AG04450 (cell line): ENCODE measurements at regions not wholly inside any gene's neighbourhood (a gene's known extent, or its start where the extent isn't known, plus 50 kb on each side); places are given as distances from the start of the nearest gene placed in this dataset.

Experiments
- CTCF ChIA-PET: fragments of 300-600, 350-600 bp; formaldehyde crosslinking; extraction: SDS; loops from one replicate; lab custom pipeline; 2022; ENCODE audit warnings: antibody characterized with exemption, inconsistent platforms; lab: Charles Lee
- POLR2A ChIA-PET: fragments of 350-600 bp; formaldehyde crosslinking; extraction: SDS; loops from one replicate; lab custom pipeline; 2021; ENCODE audit warnings: antibody characterized with exemption, inconsistent platforms; lab: Yijun Ruan, JAX
- DNase-seq: peaks from one replicate; pipeline ENCODE4 v3.0.0-alpha.2; 2011; ENCODE audit warnings: low read depth, low spot score
- H3K27ac ChIP-seq: one replicate; pipeline ENCODE4 v1.5.1; 2012; ENCODE audit warnings: low read depth, low read length, control low read depth
- H3K27me3 ChIP-seq: one replicate; pipeline ENCODE4 v1.6.0; 2012; ENCODE audit warnings: low read length; ENCODE audit not compliant: control insufficient read depth, insufficient read depth
- H3K4me3 ChIP-seq: 2 replicates; pipeline ENCODE4 v1.5.1; 2011; ENCODE audit warnings: mild to moderate bottlenecking, low read depth, low read length, control low read depth
- H3K9me3 ChIP-seq: 2 replicates; pipeline ENCODE4 v1.5.1; 2012; ENCODE audit warnings: low read length; ENCODE audit not compliant: control insufficient read depth, insufficient read depth
- TF ChIP-seq, protein P1 (sequence below): IDR thresholded peaks from 2 replicates; pipeline ENCODE4 v1.5.1; 2011; ENCODE audit warnings: low read depth, low read length, control low read depth, inconsistent platforms

DNA sequence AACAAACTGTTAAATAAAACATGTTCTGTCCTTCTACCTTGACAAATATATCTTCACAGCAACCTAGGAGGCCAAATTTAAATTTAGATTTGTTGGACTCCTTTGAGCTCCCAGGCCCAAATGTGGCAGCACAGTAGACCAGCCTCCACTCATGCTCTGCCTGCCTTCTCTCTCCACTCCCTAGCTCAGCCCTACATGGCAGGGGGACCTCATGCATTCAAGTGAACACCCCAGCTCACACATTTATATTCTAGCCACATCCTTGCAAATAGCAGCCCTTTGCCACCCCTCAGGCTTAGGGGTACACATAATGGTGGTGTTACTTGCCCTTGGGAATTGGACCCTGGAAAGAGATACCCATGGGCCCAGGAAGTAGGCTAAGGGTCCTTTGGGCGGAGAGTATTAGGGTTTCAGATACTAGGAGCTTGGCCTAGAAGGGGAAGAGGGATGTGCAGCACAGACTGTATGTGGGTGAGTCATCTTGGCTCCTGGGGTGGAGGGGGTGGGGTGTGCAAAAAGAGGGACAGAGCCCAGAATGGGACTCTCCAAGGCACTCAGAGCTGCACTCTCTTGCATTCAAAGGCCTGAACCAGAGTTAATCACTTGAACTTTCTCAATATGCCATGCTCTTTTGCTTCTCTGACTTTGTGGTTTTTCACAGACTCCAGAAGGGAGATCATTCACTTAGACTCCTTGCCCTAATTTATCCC, 268.4 kb upstream of the ROPN1 start:
- ChIA-PET POLR2A (interaction anchor here (0.6 to 0.7 kb wide), 4 partner anchors 13 to 691 kb away, joined by 3 to 5 read pairs (median 4); no protein-coding TSS in a partner anchor), CTCF (interaction anchor here (0.9 to 1.2 kb wide), 4 partner anchors 23 to 537 kb away, joined by 3 to 4 read pairs (median 3); no protein-coding TSS in a partner anchor)
- peak; percentile 50 for DNase-seq
- peak overlapping the region; percentile 66 for H3K27ac ChIP-seq
- H3K27me3 ChIP-seq = no peaks in the 10 kb centered on the region
- H3K9me3 ChIP-seq = no peaks in the 10 kb centered on the region
- TF ChIP-seq, protein P1, sequence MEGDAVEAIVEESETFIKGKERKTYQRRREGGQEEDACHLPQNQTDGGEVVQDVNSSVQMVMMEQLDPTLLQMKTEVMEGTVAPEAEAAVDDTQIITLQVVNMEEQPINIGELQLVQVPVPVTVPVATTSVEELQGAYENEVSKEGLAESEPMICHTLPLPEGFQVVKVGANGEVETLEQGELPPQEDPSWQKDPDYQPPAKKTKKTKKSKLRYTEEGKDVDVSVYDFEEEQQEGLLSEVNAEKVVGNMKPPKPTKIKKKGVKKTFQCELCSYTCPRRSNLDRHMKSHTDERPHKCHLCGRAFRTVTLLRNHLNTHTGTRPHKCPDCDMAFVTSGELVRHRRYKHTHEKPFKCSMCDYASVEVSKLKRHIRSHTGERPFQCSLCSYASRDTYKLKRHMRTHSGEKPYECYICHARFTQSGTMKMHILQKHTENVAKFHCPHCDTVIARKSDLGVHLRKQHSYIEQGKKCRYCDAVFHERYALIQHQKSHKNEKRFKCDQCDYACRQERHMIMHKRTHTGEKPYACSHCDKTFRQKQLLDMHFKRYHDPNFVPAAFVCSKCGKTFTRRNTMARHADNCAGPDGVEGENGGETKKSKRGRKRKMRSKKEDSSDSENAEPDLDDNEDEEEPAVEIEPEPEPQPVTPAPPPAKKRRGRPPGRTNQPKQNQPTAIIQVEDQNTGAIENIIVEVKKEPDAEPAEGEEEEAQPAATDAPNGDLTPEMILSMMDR = no peak
- H3K4me3 ChIP-seq = no peak overlapping the region

DNA sequence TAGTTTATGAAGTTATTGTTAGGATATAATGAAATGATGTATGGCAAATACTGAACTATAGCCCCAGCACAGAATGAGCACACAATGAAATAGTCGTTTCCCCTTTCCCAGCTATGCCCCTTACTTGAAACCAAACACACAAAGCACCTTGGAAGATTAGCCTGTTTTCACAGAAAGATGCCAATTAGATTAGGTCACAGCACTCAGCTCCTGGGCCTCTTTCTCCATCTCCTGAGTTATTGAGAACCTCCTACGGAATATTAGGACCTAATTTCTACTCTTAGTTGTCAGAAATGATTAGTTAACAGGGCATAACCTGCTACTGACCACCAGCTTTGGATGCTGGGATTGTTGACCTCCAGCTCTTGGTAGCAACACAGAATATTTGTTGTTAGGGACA, 269.4 kb upstream of the ROPN1 start:
- TF ChIP-seq, protein P1 = no peak
- H3K27me3 ChIP-seq = no peaks in the 10 kb centered on the region
- CTCF ChIA-PET = no interaction called here
- DNase-seq = no peak
- H3K4me3 ChIP-seq = no peak overlapping the region
- H3K9me3 ChIP-seq = no peaks in the 10 kb centered on the region
- no peak overlapping the region for H3K27ac ChIP-seq
- POLR2A ChIA-PET = no interaction called here

DNA sequence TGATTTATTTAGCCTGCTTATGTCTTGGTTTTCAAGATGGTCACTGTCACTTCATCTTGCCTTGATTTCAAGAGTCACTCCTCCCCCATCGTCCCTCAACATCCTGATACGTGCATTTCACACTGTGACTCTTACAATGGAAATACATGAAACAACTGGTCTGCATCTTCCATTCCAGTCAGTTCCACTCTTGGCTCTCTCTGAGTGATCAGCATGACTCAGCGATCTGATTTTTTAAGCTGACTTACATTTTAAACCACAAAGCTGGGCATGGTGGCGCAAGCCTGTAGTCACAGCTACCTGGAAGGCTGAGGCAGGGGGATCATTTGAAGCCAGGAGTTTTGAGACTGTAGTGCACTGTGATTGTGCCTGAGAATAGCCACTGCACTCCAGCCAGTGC, 271.2 kb upstream of the ROPN1 start:
- Histone ChIP-seq H3K27ac (peak overlapping the region; percentile 68), H3K4me3 (no peak overlapping the region), H3K9me3 (no peaks in the 10 kb centered on the region), H3K27me3 (no peaks in the 10 kb centered on the region)
- ChIA-PET POLR2A (interaction anchor here (0.5 to 0.7 kb wide), 2 partner anchors 9 to 236 kb away, joined by 3 to 5 read pairs; no protein-coding TSS in a partner anchor), CTCF (interaction anchor here (0.7 to 1.0 kb wide), 2 partner anchors 99 to 230 kb away, joined by 3 to 4 read pairs; partner anchors contain the start of gene KALRN)
- DNase-seq = peak; percentile 82
- TF ChIP-seq, protein P1 = no peak

DNA sequence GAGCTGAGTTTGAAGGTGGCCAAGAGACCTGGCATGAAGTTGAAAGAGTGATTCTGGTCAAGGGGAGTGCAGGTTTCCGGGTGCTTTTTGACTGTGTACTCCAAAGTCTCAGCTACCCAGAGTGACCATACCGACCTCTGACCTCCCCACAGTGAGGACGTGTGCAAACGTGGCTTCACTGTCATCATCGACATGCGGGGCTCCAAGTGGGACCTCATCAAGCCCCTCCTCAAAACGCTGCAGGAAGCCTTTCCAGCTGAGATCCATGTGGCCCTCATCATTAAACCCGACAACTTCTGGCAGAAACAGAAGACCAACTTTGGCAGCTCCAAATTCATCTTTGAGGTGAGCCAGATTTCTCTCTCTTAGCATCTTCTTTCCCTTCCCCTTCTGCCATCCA, 272.4 kb upstream of the ROPN1 start:
- POLR2A ChIA-PET = no interaction called here
- CTCF ChIA-PET = no interaction called here
- Histone ChIP-seq H3K4me3 (no peak overlapping the region), H3K27me3 (no peaks in the 10 kb centered on the region), H3K9me3 (no peaks in the 10 kb centered on the region), H3K27ac (no peak overlapping the region)
- TF ChIP-seq, protein P1 = no peak
- DNase-seq = no peak

DNA sequence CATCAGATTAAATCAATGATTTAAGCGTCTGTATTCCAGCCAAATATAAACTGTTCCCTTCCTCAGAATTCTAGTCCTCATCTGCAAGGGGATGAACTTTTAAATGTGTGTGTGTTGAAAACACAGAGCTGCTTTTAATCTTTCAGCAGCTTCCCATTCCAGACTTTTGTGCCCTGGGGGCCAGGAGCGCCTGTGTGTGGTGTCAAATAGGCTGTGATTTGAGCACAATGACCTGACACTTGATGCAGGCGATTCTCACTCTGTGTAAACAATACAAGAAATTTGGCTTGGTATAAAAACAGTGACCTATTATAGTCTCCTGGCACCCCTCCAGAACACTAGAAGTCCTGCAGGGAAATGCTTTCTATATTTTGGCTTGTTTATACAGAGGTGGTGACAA, 274.6 kb upstream of the ROPN1 start:
- CTCF ChIA-PET = no interaction called here
- H3K9me3 ChIP-seq = no peaks in the 10 kb centered on the region
- no peak for DNase-seq
- no peak overlapping the region for H3K27ac ChIP-seq
- no peak overlapping the region for H3K4me3 ChIP-seq
- H3K27me3 ChIP-seq = no peaks in the 10 kb centered on the region
- POLR2A ChIA-PET = no interaction called here
- TF ChIP-seq, protein P1 = no peak
